Keratinocyte (primary cell): ENCODE measurements at regions not wholly inside any gene's neighbourhood (a gene's known extent, or its start where the extent isn't known, plus 50 kb on each side); places are given as distances from the start of the nearest gene placed in this dataset.

ENCODE experiments used
- DNase-seq: peaks from one replicate; pipeline ENCODE4 v3.0.0-alpha.2; 2011; ENCODE audit warnings: low read depth, missing footprints, low spot score
- FAIRE-seq: peaks from 2 replicates; lab custom pipeline; 2011; peaks lifted over from hg19 to GRCh38; lab: Jason Lieb, UNC
- H2AFZ ChIP-seq: 2 replicates; pipeline ENCODE4 v1.6.0; 2012; ENCODE audit warnings: low read length, control low read depth, inconsistent platforms; ENCODE audit not compliant: control insufficient read depth
- H3K27ac ChIP-seq: 2 replicates; pipeline ENCODE4 v1.5.1; 2011; ENCODE audit warnings: low read length; ENCODE audit not compliant: control insufficient read depth, insufficient read depth
- H3K27me3 ChIP-seq: 3 replicates; pipeline ENCODE4 v1.6.0; 2011; ENCODE audit warnings: low read length; ENCODE audit not compliant: control insufficient read depth, insufficient read depth; ENCODE audit errors: extremely low read depth
- H3K36me3 ChIP-seq, 2 experiments: 2 replicates in 1 of 2; 3 replicates in 1 of 2; pipeline ENCODE4 v1.5.1; 2011; ENCODE audit warnings: low read length in 2 of 2, mild to moderate bottlenecking in 1 of 2; ENCODE audit not compliant: control insufficient read depth in 2 of 2, insufficient read depth in 2 of 2; ENCODE audit errors: extremely low read depth in 1 of 2
- H3K4me1 ChIP-seq: 3 replicates; pipeline ENCODE4 v1.5.1; 2011; ENCODE audit warnings: low read length; ENCODE audit not compliant: control insufficient read depth, insufficient read depth; ENCODE audit errors: extremely low read depth
- H3K4me2 ChIP-seq: 3 replicates; pipeline ENCODE4 v1.6.0; 2011; ENCODE audit warnings: low read depth, low read length; ENCODE audit not compliant: control insufficient read depth, insufficient read depth; ENCODE audit errors: extremely low read depth
- H3K4me3 ChIP-seq, 3 experiments: fragments of 200-600 bp in 1 of 3; sonication (generic) in 1 of 3; 2 replicates in 2 of 3; 3 replicates in 1 of 3; pipeline ENCODE4 v1.5.1; 2011 to 2016; ENCODE audit warnings: low read length in 3 of 3, mild to moderate bottlenecking in 3 of 3, control low read depth in 2 of 3, inconsistent platforms in 1 of 3, low read depth in 1 of 3, mixed read lengths in 1 of 3, mixed run types in 1 of 3, moderate library complexity in 1 of 3; ENCODE audit not compliant: control insufficient read depth in 2 of 3, insufficient read depth in 2 of 3; ENCODE audit errors: extremely low read depth in 1 of 3
- H3K79me2 ChIP-seq: 2 replicates; pipeline ENCODE4 v1.6.0; 2012; ENCODE audit warnings: low read length; ENCODE audit not compliant: control insufficient read depth, insufficient read depth
- H3K9ac ChIP-seq: 3 replicates; pipeline ENCODE4 v1.6.0; 2011; ENCODE audit warnings: low read length; ENCODE audit not compliant: control insufficient read depth, insufficient read depth; ENCODE audit errors: extremely low read depth
- H3K9me1 ChIP-seq: 3 replicates; pipeline ENCODE4 v1.6.0; 2011; ENCODE audit warnings: low read length; ENCODE audit not compliant: control insufficient read depth, insufficient read depth; ENCODE audit errors: extremely low read depth
- H3K9me3 ChIP-seq: 2 replicates; pipeline ENCODE4 v1.5.1; 2012; ENCODE audit warnings: low read depth, low read length; ENCODE audit not compliant: control insufficient read depth
- H4K20me1 ChIP-seq: 3 replicates; pipeline ENCODE4 v1.6.0; 2011; ENCODE audit warnings: low read length; ENCODE audit not compliant: control insufficient read depth, insufficient read depth; ENCODE audit errors: extremely low read depth
- CTCF ChIP-seq, 3 experiments: IDR thresholded peaks in 1 of 3; conservative IDR thresholded peaks in 1 of 3; optimal IDR thresholded peaks in 1 of 3; 2 replicates in 2 of 3; 3 replicates in 1 of 3; pipeline versions ENCODE3 to v1.5.1; 2011; ENCODE audit warnings: low read length in 3 of 3, mild to moderate bottlenecking in 3 of 3, moderate library complexity in 2 of 3, control low read depth in 1 of 3, inconsistent platforms in 1 of 3; ENCODE audit not compliant: insufficient read depth in 2 of 3; ENCODE audit errors: extremely low read depth in 1 of 3
- EZH2 ChIP-seq: IDR thresholded peaks from one replicate; pipeline ENCODE4 v1.6.1; 2012; ENCODE audit warnings: inconsistent platforms, mild to moderate bottlenecking, low read length, moderate library complexity
- dilution Hi-C: fragments of 300-500 bp; cut with MboI; formaldehyde crosslinking; loops from one replicate; pipeline ENCODE4 v1.7.0; 2020; ENCODE audit warnings: low sequenced_read_pairs; ENCODE audit not compliant: extremely low pct_ligation_motif_present

GRCh38 chr7:115649429-115649828 is 381.1 kb downstream of the TFEC start:
- TF ChIP-seq CTCF (optimal IDR thresholded peaks at IDR 0.05 in 1 of 3, IDR thresholded peaks at IDR 0.05 in 1 of 3, conservative IDR thresholded peaks at IDR 0.05 in 1 of 3; ENCODE audit: extremely low read depth in 1 of 3, insufficient read depth in 2 of 3, low read length in 3 of 3) = no peak
- no peak for TF ChIP-seq EZH2
- no peak for FAIRE-seq
- H4K20me1 ChIP-seq = no peaks in the 10 kb centered on the region
- H3K9ac ChIP-seq = no peak overlapping the region
- no peak for DNase-seq
- no peak overlapping the region for H3K27ac ChIP-seq
- H3K9me3 ChIP-seq = no peaks in the 10 kb centered on the region
- H3K36me3 ChIP-seq = no peaks in the 10 kb centered on the region
- dilution Hi-C loops = no loop called here
- no peaks in the 10 kb centered on the region for H3K27me3 ChIP-seq
- no peak overlapping the region for H3K4me2 ChIP-seq
- H3K4me3 ChIP-seq = no peak overlapping the region
- no peaks in the 10 kb centered on the region for H3K9me1 ChIP-seq
- no peaks in the 10 kb centered on the region for H3K4me1 ChIP-seq
- H2AFZ ChIP-seq = no peak overlapping the region
- no peaks in the 10 kb centered on the region for H3K79me2 ChIP-seq

GRCh38 chr7:115647712-115648111 is 382.9 kb downstream of the TFEC start:
- no peaks in the 10 kb centered on the region for H3K4me1 ChIP-seq
- no peak overlapping the region for H3K4me3 ChIP-seq
- H3K27me3 ChIP-seq = no peaks in the 10 kb centered on the region
- H4K20me1 ChIP-seq = no peaks in the 10 kb centered on the region
- FAIRE-seq = no peak
- H2AFZ ChIP-seq = no peak overlapping the region
- dilution Hi-C loops = no loop called here
- no peaks in the 10 kb centered on the region for H3K79me2 ChIP-seq
- no peak overlapping the region for H3K9ac ChIP-seq
- H3K27ac ChIP-seq = no peak overlapping the region
- no peak overlapping the region for H3K4me2 ChIP-seq
- no peaks in the 10 kb centered on the region for H3K36me3 ChIP-seq
- H3K9me3 ChIP-seq = no peaks in the 10 kb centered on the region
- no peak for DNase-seq
- TF ChIP-seq EZH2 (no peak), CTCF (optimal IDR thresholded peaks at IDR 0.05 in 1 of 3, IDR thresholded peaks at IDR 0.05 in 1 of 3, conservative IDR thresholded peaks at IDR 0.05 in 1 of 3; ENCODE audit: extremely low read depth in 1 of 3, insufficient read depth in 2 of 3, low read length in 3 of 3) (no peak)
- H3K9me1 ChIP-seq = no peaks in the 10 kb centered on the region
